MM.1S (cell line): ENCODE measurements at regions not wholly inside any gene's neighbourhood (a gene's known extent, or its start where the extent isn't known, plus 50 kb on each side); places are given as distances from the start of the nearest gene placed in this dataset.

Experiments
- CTCF ChIP-seq: fragments of 300-600 bp; sonication (generic); IDR thresholded peaks from 2 replicates; pipeline ENCODE4 v1.5.1; 2016; ENCODE audit warnings: antibody characterized with exemption, low read length, mixed read lengths
- EZH2 ChIP-seq: fragments of 300-600 bp; sonication (generic); optimal IDR thresholded peaks from 2 replicates; pipeline ENCODE3; 2017; ENCODE audit warnings: low read depth, mild to moderate bottlenecking, antibody characterized with exemption, low read length, mixed read lengths
- EZH2phosphoT487 ChIP-seq: fragments of 300-600 bp; sonication (generic); IDR thresholded peaks from 2 replicates; pipeline ENCODE4 v1.6.1; 2018; ENCODE audit warnings: antibody characterized with exemption, low read length

GRCh38 chr13:40152922-40153321 is 497.5 kb downstream of the COG6 start:
- TF ChIP-seq CTCF (no peak), EZH2 (no peak), EZH2phosphoT487 (no peak)
